OCI-LY7 (cell line): ENCODE measurements at regions not wholly inside any gene's neighbourhood (a gene's known extent, or its start where the extent isn't known, plus 50 kb on each side); places are given as distances from the start of the nearest gene placed in this dataset.

Experiments used
- BruUV-seq: library from RNA; stranded (reverse); fragments of 400-500 nt; replicated peaks from 2 replicates; lab custom pipeline; 2021; lab: Mats Ljungman, UMichigan
- CTCF ChIA-PET: fragments of 300-600 bp; sonication (Branson Sonifier 250); formaldehyde crosslinking; loops from one replicate; lab custom pipeline; 2022; ENCODE audit warnings: antibody characterized with exemption; ENCODE audit not compliant: unreplicated experiment; lab: Charles Lee
- POLR2A ChIA-PET: fragments of 300-600 bp; sonication (Branson Sonifier 250); formaldehyde crosslinking; loops from one replicate; lab custom pipeline; 2022; ENCODE audit warnings: antibody characterized with exemption; lab: Charles Lee
- DNase-seq: peaks from one replicate; pipeline ENCODE4 v3.0.0-alpha.2; 2015; ENCODE audit warnings: low spot score
- H2AFZ ChIP-seq: fragments of 200-600 bp; sonication (generic), shearing (Covaris generic); 2 replicates; pipeline ENCODE4 v1.6.1; 2014; ENCODE audit warnings: mild to moderate bottlenecking, antibody characterized with exemption, low read length, moderate library complexity
- H3K27ac ChIP-seq: fragments of 200-600 bp; sonication (generic); 2 replicates; pipeline ENCODE4 v1.5.1; 2014; ENCODE audit warnings: mixed run types, low read depth, mild to moderate bottlenecking, moderate library complexity, low read length, inconsistent platforms; ENCODE audit not compliant: poor library complexity, severe bottlenecking
- H3K36me3 ChIP-seq: fragments of 200-600 bp; sonication (generic); 2 replicates; pipeline ENCODE4 v1.6.1; 2014; ENCODE audit warnings: mild to moderate bottlenecking, antibody characterized with exemption, low read length, moderate library complexity, mixed read lengths; ENCODE audit not compliant: insufficient read depth
- H3K4me1 ChIP-seq: fragments of 200-600 bp; sonication (generic); 2 replicates; pipeline ENCODE4 v1.5.1; 2014; ENCODE audit warnings: mild to moderate bottlenecking, low read length; ENCODE audit not compliant: insufficient read depth, poor library complexity, severe bottlenecking
- H3K4me2 ChIP-seq: fragments of 200-600 bp; sonication (generic); 2 replicates; pipeline ENCODE4 v1.6.1; 2014; ENCODE audit warnings: mild to moderate bottlenecking, low read length
- H3K4me3 ChIP-seq: fragments of 200-600 bp; sonication (generic); 2 replicates; pipeline ENCODE4 v1.5.1; 2014; ENCODE audit warnings: mild to moderate bottlenecking, low read depth, low read length; ENCODE audit not compliant: poor library complexity, severe bottlenecking
- H3K79me2 ChIP-seq: fragments of 200-600 bp; sonication (generic); 2 replicates; pipeline ENCODE4 v1.6.1; 2016; ENCODE audit warnings: low read depth, mild to moderate bottlenecking, low read length, moderate library complexity, mixed read lengths; ENCODE audit not compliant: insufficient read depth
- H3K9me2 ChIP-seq: fragments of 200-600 bp; sonication (generic); 2 replicates; pipeline ENCODE4 v1.6.1; 2016; ENCODE audit warnings: mild to moderate bottlenecking, low read length, mixed read lengths; ENCODE audit not compliant: insufficient read depth
- H3K9me3 ChIP-seq: fragments of 200-600 bp; sonication (generic); 2 replicates; pipeline ENCODE4 v1.6.1; 2014; ENCODE audit warnings: mild to moderate bottlenecking, mixed run types, low read length, mixed read lengths
- H4K20me1 ChIP-seq: fragments of 200-600 bp; sonication (generic); 2 replicates; pipeline ENCODE4 v1.6.1; 2014; ENCODE audit warnings: mild to moderate bottlenecking, antibody characterized with exemption, low read length, moderate library complexity, mixed read lengths; ENCODE audit not compliant: insufficient read depth
- EZH2phosphoT487 ChIP-seq: fragments of 200-600 bp; sonication (generic); IDR thresholded peaks from 2 replicates; pipeline ENCODE4 v1.6.1; 2018; ENCODE audit warnings: low read depth, borderline replicate concordance, mild to moderate bottlenecking, mixed run types, antibody characterized with exemption, low read length, moderate library complexity, mixed read lengths
- intact Hi-C: fragments of 100-400 bp; cut with micrococcal nuclease; formaldehyde crosslinking; loops from one replicate; pipeline ENCODE4 v1.10.0; 2022; ENCODE audit not compliant: unreplicated experiment
- TF ChIP-seq, protein P1 (sequence below): fragments of 200-600 bp; sonication (generic); conservative IDR thresholded peaks from 2 replicates; pipeline ENCODE4 v1.5.1; 2014; ENCODE audit warnings: mild to moderate bottlenecking, antibody characterized with exemption, low read length, moderate library complexity, mixed read lengths

DNA sequence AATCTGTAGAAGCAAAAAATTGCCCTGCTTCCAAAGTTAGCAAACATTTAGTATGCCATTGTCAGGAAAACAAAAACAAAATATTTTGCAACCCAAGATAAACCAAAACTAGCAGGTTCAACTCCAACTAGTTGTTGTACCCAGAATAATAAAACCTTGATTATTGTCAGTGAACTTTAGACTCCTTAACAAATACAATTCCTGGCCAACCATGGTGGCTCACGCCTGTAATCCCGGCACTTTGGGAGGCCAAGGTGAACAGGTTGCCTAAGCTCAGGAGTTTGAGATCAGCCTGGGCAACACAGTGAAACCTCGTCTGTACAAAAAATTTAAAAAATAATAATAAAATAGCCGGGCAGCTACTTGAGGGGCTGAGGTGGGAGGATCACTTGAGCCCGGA, 53.6 kb upstream of the EPCAM start:
- H2AFZ ChIP-seq, result no peak overlapping the region
- CTCF ChIA-PET, result no interaction called here
- BruUV-seq, result no TSS peak
- no peaks in the 10 kb centered on the region for H3K36me3 ChIP-seq
- H3K9me3 ChIP-seq, result no peaks in the 10 kb centered on the region
- H4K20me1 ChIP-seq, result no peaks in the 10 kb centered on the region
- H3K27ac ChIP-seq, result no peak overlapping the region
- H3K9me2 ChIP-seq, result no peaks in the 10 kb centered on the region
- intact Hi-C loops, result no loop called here
- TF ChIP-seq EZH2phosphoT487, result no peak
- TF ChIP-seq, protein P1, sequence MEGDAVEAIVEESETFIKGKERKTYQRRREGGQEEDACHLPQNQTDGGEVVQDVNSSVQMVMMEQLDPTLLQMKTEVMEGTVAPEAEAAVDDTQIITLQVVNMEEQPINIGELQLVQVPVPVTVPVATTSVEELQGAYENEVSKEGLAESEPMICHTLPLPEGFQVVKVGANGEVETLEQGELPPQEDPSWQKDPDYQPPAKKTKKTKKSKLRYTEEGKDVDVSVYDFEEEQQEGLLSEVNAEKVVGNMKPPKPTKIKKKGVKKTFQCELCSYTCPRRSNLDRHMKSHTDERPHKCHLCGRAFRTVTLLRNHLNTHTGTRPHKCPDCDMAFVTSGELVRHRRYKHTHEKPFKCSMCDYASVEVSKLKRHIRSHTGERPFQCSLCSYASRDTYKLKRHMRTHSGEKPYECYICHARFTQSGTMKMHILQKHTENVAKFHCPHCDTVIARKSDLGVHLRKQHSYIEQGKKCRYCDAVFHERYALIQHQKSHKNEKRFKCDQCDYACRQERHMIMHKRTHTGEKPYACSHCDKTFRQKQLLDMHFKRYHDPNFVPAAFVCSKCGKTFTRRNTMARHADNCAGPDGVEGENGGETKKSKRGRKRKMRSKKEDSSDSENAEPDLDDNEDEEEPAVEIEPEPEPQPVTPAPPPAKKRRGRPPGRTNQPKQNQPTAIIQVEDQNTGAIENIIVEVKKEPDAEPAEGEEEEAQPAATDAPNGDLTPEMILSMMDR, result no peak
- no peaks in the 10 kb centered on the region for H3K79me2 ChIP-seq
- POLR2A ChIA-PET, result no interaction called here
- DNase-seq, result no peak
- H3K4me3 ChIP-seq, result no peak overlapping the region
- H3K4me2 ChIP-seq, result no peak overlapping the region
- H3K4me1 ChIP-seq, result peaks cover 6% of the 10 kb centered on the region

DNA sequence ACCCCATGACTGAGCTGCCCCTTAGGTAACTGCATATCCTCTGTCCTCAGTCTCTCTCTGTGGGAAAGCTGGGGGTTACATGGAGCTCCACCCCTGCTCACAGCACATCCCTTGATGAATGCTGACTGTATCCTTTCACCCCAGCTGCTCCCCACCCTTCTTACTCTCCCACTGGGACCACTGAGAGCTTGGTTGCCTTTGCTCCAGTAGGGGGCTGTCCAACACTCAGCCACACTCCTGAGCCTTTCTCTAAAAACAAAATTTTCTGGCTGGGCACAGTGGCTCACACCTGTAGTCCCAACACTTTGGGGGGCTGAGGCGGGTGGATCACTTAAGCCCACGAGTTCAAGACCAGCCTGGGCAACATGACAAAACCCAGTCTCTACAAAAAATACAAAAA, 55.4 kb upstream of the EPCAM start:
- Histone ChIP-seq H3K79me2 (no peaks in the 10 kb centered on the region), H3K4me3 (no peak overlapping the region), H3K9me2 (no peaks in the 10 kb centered on the region), H3K27ac (no peak overlapping the region), H4K20me1 (no peaks in the 10 kb centered on the region), H3K36me3 (no peaks in the 10 kb centered on the region), H2AFZ (no peak overlapping the region), H3K4me1 (peaks cover 13% of the 10 kb centered on the region), H3K9me3 (no peaks in the 10 kb centered on the region), H3K4me2 (no peak overlapping the region)
- intact Hi-C loops, result no loop called here
- POLR2A ChIA-PET, result no interaction called here
- TF ChIP-seq EZH2phosphoT487, result no peak
- TF ChIP-seq, protein P1, result peak; percentile 50; the same call in 1 of the 2 replicates
- CTCF ChIA-PET, result no interaction called here
- no peak for DNase-seq
- BruUV-seq, result no TSS peak

DNA sequence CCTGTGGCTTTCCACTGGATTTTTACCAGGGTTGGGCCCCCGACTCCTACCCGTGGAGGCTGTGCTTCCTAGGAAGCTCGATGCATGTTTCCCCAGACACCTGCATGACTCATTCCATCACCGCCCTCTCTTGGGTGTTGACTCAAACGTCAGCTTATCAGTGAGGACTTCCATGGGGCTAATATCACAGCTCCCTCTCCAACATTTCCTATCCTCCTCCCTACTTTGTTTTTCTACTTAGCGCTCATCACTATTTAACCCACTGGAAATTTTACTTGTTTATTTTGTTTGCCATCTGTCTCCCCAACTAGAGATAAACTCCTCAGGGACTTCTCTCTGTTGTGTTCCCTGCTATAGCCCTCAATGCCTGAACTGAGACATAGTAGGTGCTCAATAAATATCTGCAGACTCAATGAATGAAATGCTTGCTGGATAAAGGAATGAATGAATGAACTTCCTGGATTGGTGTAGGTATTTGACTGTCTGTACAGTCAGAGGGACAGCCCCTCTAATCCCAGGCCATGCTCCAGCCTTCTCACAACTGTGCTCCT, 55.9 kb upstream of the EPCAM start:
- Histone ChIP-seq H3K27ac (no peak overlapping the region), H3K9me2 (no peaks in the 10 kb centered on the region), H3K9me3 (no peaks in the 10 kb centered on the region), H2AFZ (no peak overlapping the region), H3K79me2 (no peaks in the 10 kb centered on the region), H3K4me1 (peaks cover 13% of the 10 kb centered on the region), H4K20me1 (no peaks in the 10 kb centered on the region), H3K4me3 (no peak overlapping the region), H3K36me3 (no peaks in the 10 kb centered on the region), H3K4me2 (no peak overlapping the region)
- BruUV-seq, result no TSS peak
- ChIA-PET POLR2A (no interaction called here), CTCF (no interaction called here)
- intact Hi-C loops, result no loop called here
- DNase-seq, result no peak
- TF ChIP-seq, protein P1, result no peak
- no peak for TF ChIP-seq EZH2phosphoT487
